ENCODE measurements at regions not wholly inside any gene's neighbourhood (a gene's known extent, or its start where the extent isn't known, plus 50 kb on each side); places are given as distances from the start of the nearest gene placed in this dataset.

GRCh38 chr6:95294043-95294442, 283.3 kb upstream of the MANEA start:
- H3K4ac ChIP-seq (ENCODE audit: low read length) = no peak overlapping the region
- no peak for DNase-seq (ENCODE audit: low spot score)
- H3K4me1 ChIP-seq (ENCODE audit: control insufficient read depth in 2 of 2, insufficient read depth in 1 of 2, low read depth in 1 of 2, low read length in 2 of 2) = no peaks in the 10 kb centered on the region
- no peaks in the 10 kb centered on the region for H3K36me3 ChIP-seq (replicated peaks in 1 of 2; ENCODE audit: control insufficient read depth in 2 of 2, insufficient read depth in 2 of 2, low read length in 2 of 2)
- no peak overlapping the region for H4K8ac ChIP-seq (ENCODE audit: low read depth, low read length)
- no CpG with 5 or more reads among the region's 2 CpGs for WGBS, 2 donors (ENCODE audit: extremely low coverage in 2 of 2, insufficient read length in 2 of 2, insufficient replicate concordance in 1 of 2)
- H2BK5ac ChIP-seq (ENCODE audit: low read length) = no peak overlapping the region
- no peak overlapping the region for H3K27ac ChIP-seq (replicated peaks; ENCODE audit: low read length)
- no peak overlapping the region for H2BK12ac ChIP-seq (ENCODE audit: low read length)
- H3K9me3 ChIP-seq (replicated peaks in 1 of 2; ENCODE audit: control insufficient read depth in 2 of 2, insufficient read depth in 1 of 2, low read depth in 1 of 2, low read length in 2 of 2) = no peaks in the 10 kb centered on the region
- peak overlapping the region; percentile 22 for H2AFZ ChIP-seq (ENCODE audit: low read length)
- no peak overlapping the region for H3K4me3 ChIP-seq (ENCODE audit: low read length in 2 of 2)
- no peak overlapping the region for H2BK120ac ChIP-seq (ENCODE audit: low read depth, low read length)
- no peak overlapping the region for H3K4me2 ChIP-seq (ENCODE audit: insufficient read depth, low read length, poor library complexity, severe bottlenecking)
- no peak overlapping the region for H3K14ac ChIP-seq (ENCODE audit: low read length)
- H3K27me3 ChIP-seq (ENCODE audit: control insufficient read depth in 3 of 3, insufficient read depth in 3 of 3, low read depth in 1 of 3, low read length in 3 of 3) = no peaks in the 10 kb centered on the region
- no peak overlapping the region for H4K91ac ChIP-seq (ENCODE audit: low read depth, low read length, poor library complexity)
- no peak overlapping the region for H3K18ac ChIP-seq (ENCODE audit: low read length)
- no peaks in the 10 kb centered on the region for H3K79me1 ChIP-seq (ENCODE audit: low read depth, low read length)
- no peak overlapping the region for H3K9ac ChIP-seq (ENCODE audit: low read depth, low read length, poor library complexity)
- H2BK15ac ChIP-seq (ENCODE audit: low read length) = no peak overlapping the region
- H2AK5ac ChIP-seq (ENCODE audit: low read depth, low read length) = no peak overlapping the region
- no peak overlapping the region for H3K23ac ChIP-seq (ENCODE audit: low read depth, low read length, poor library complexity)

- no peak overlapping the region for H2BK12ac ChIP-seq (ENCODE audit: low read length)
- H3K18ac ChIP-seq (ENCODE audit: low read length) = no peak overlapping the region
- no peak overlapping the region for H3K9ac ChIP-seq (ENCODE audit: low read depth, low read length, poor library complexity)
- no peaks in the 10 kb centered on the region for H3K27me3 ChIP-seq (ENCODE audit: control insufficient read depth in 3 of 3, insufficient read depth in 3 of 3, low read depth in 1 of 3, low read length in 3 of 3)
- H2BK5ac ChIP-seq (ENCODE audit: low read length) = no peak overlapping the region
- no peak for DNase-seq (ENCODE audit: low spot score)
- WGBS, 2 donors (ENCODE audit: extremely low coverage in 2 of 2, insufficient read length in 2 of 2, insufficient replicate concordance in 1 of 2) = no CpG with 5 or more reads among the region's 3 CpGs
- H4K8ac ChIP-seq (ENCODE audit: low read depth, low read length) = no peak overlapping the region
- H3K4ac ChIP-seq (ENCODE audit: low read length) = no peak overlapping the region
- no peaks in the 10 kb centered on the region for H3K36me3 ChIP-seq (replicated peaks in 1 of 2; ENCODE audit: control insufficient read depth in 2 of 2, insufficient read depth in 2 of 2, low read length in 2 of 2)
- peaks cover 0 to 4% of the 10 kb centered on the region in 2 donors for H3K4me1 ChIP-seq (ENCODE audit: control insufficient read depth in 2 of 2, insufficient read depth in 1 of 2, low read depth in 1 of 2, low read length in 2 of 2)
- H3K27ac ChIP-seq (replicated peaks; ENCODE audit: low read length) = no peak overlapping the region
- H2BK120ac ChIP-seq (ENCODE audit: low read depth, low read length) = no peak overlapping the region
- peak overlapping the region; percentile 41 for H2AFZ ChIP-seq (ENCODE audit: low read length)
- H3K79me1 ChIP-seq (ENCODE audit: low read depth, low read length) = no peaks in the 10 kb centered on the region
- H2AK5ac ChIP-seq (ENCODE audit: low read depth, low read length) = no peak overlapping the region
- no peak overlapping the region for H3K4me3 ChIP-seq (ENCODE audit: low read length in 2 of 2)
- H3K23ac ChIP-seq (ENCODE audit: low read depth, low read length, poor library complexity) = no peak overlapping the region
- H3K4me2 ChIP-seq (ENCODE audit: insufficient read depth, low read length, poor library complexity, severe bottlenecking) = no peak overlapping the region
- no peak overlapping the region for H4K91ac ChIP-seq (ENCODE audit: low read depth, low read length, poor library complexity)
- no peaks in the 10 kb centered on the region for H3K9me3 ChIP-seq (replicated peaks in 1 of 2; ENCODE audit: control insufficient read depth in 2 of 2, insufficient read depth in 1 of 2, low read depth in 1 of 2, low read length in 2 of 2)
- H3K14ac ChIP-seq (ENCODE audit: low read length) = no peak overlapping the region
- no peak overlapping the region for H2BK15ac ChIP-seq (ENCODE audit: low read length)
Observed at GRCh38 chr6:95309545-95309944, 267.8 kb upstream of the MANEA start.

GRCh38 chr6:95318137-95318536, 259.2 kb upstream of the MANEA start:
- H3K9ac ChIP-seq (ENCODE audit: low read depth, low read length, poor library complexity) = no peak overlapping the region
- H4K91ac ChIP-seq (ENCODE audit: low read depth, low read length, poor library complexity) = no peak overlapping the region
- H3K27ac ChIP-seq (replicated peaks; ENCODE audit: low read length) = no peak overlapping the region
- no peak overlapping the region for H2BK12ac ChIP-seq (ENCODE audit: low read length)
- WGBS, 2 donors (ENCODE audit: extremely low coverage in 2 of 2, insufficient read length in 2 of 2, insufficient replicate concordance in 1 of 2) = no CpG with 5 or more reads among the region's 1 CpG
- H2AFZ ChIP-seq (ENCODE audit: low read length) = no peak overlapping the region
- no peak overlapping the region for H2BK15ac ChIP-seq (ENCODE audit: low read length)
- no peaks in the 10 kb centered on the region for H3K79me1 ChIP-seq (ENCODE audit: low read depth, low read length)
- H3K27me3 ChIP-seq (ENCODE audit: control insufficient read depth in 3 of 3, insufficient read depth in 3 of 3, low read depth in 1 of 3, low read length in 3 of 3) = no peaks in the 10 kb centered on the region
- H3K4ac ChIP-seq (ENCODE audit: low read length) = no peak overlapping the region
- DNase-seq (ENCODE audit: low spot score) = no peak
- no peak overlapping the region for H3K18ac ChIP-seq (ENCODE audit: low read length)
- H3K36me3 ChIP-seq (replicated peaks in 1 of 2; ENCODE audit: control insufficient read depth in 2 of 2, insufficient read depth in 2 of 2, low read length in 2 of 2) = no peaks in the 10 kb centered on the region
- no peak overlapping the region for H3K4me2 ChIP-seq (ENCODE audit: insufficient read depth, low read length, poor library complexity, severe bottlenecking)
- no peaks in the 10 kb centered on the region for H3K4me1 ChIP-seq (ENCODE audit: control insufficient read depth in 2 of 2, insufficient read depth in 1 of 2, low read depth in 1 of 2, low read length in 2 of 2)
- H2BK5ac ChIP-seq (ENCODE audit: low read length) = no peak overlapping the region
- no peaks in the 10 kb centered on the region for H3K9me3 ChIP-seq (replicated peaks in 1 of 2; ENCODE audit: control insufficient read depth in 2 of 2, insufficient read depth in 1 of 2, low read depth in 1 of 2, low read length in 2 of 2)
- no peak overlapping the region for H3K14ac ChIP-seq (ENCODE audit: low read length)
- H3K4me3 ChIP-seq (ENCODE audit: low read length in 2 of 2) = no peak overlapping the region
- no peak overlapping the region for H3K23ac ChIP-seq (ENCODE audit: low read depth, low read length, poor library complexity)
- H2BK120ac ChIP-seq (ENCODE audit: low read depth, low read length) = no peak overlapping the region
- H2AK5ac ChIP-seq (ENCODE audit: low read depth, low read length) = no peak overlapping the region
- no peak overlapping the region for H4K8ac ChIP-seq (ENCODE audit: low read depth, low read length)

GRCh38 chr6:95321126-95321525, 256.2 kb upstream of the MANEA start:
- WGBS, 2 donors (ENCODE audit: extremely low coverage in 2 of 2, insufficient read length in 2 of 2, insufficient replicate concordance in 1 of 2) = no CpG with 5 or more reads among the region's 2 CpGs
- no peaks in the 10 kb centered on the region for H3K27me3 ChIP-seq (ENCODE audit: control insufficient read depth in 3 of 3, insufficient read depth in 3 of 3, low read depth in 1 of 3, low read length in 3 of 3)
- no peak overlapping the region for H3K4ac ChIP-seq (ENCODE audit: low read length)
- DNase-seq (ENCODE audit: low spot score) = no peak
- no peak overlapping the region for H2BK120ac ChIP-seq (ENCODE audit: low read depth, low read length)
- no peaks in the 10 kb centered on the region for H3K79me1 ChIP-seq (ENCODE audit: low read depth, low read length)
- H3K23ac ChIP-seq (ENCODE audit: low read depth, low read length, poor library complexity) = no peak overlapping the region
- no peak overlapping the region for H3K4me2 ChIP-seq (ENCODE audit: insufficient read depth, low read length, poor library complexity, severe bottlenecking)
- no peak overlapping the region for H3K27ac ChIP-seq (replicated peaks; ENCODE audit: low read length)
- no peak overlapping the region for H3K4me3 ChIP-seq (ENCODE audit: low read length in 2 of 2)
- no peak overlapping the region for H2AFZ ChIP-seq (ENCODE audit: low read length)
- H3K9ac ChIP-seq (ENCODE audit: low read depth, low read length, poor library complexity) = no peak overlapping the region
- H3K36me3 ChIP-seq (replicated peaks in 1 of 2; ENCODE audit: control insufficient read depth in 2 of 2, insufficient read depth in 2 of 2, low read length in 2 of 2) = no peaks in the 10 kb centered on the region
- no peak overlapping the region for H4K8ac ChIP-seq (ENCODE audit: low read depth, low read length)
- H4K91ac ChIP-seq (ENCODE audit: low read depth, low read length, poor library complexity) = no peak overlapping the region
- H3K9me3 ChIP-seq (replicated peaks in 1 of 2; ENCODE audit: control insufficient read depth in 2 of 2, insufficient read depth in 1 of 2, low read depth in 1 of 2, low read length in 2 of 2) = no peaks in the 10 kb centered on the region
- H2AK5ac ChIP-seq (ENCODE audit: low read depth, low read length) = no peak overlapping the region
- H3K14ac ChIP-seq (ENCODE audit: low read length) = no peak overlapping the region
- H2BK15ac ChIP-seq (ENCODE audit: low read length) = no peak overlapping the region
- no peak overlapping the region for H2BK12ac ChIP-seq (ENCODE audit: low read length)
- H2BK5ac ChIP-seq (ENCODE audit: low read length) = no peak overlapping the region
- H3K18ac ChIP-seq (ENCODE audit: low read length) = no peak overlapping the region
- H3K4me1 ChIP-seq (ENCODE audit: control insufficient read depth in 2 of 2, insufficient read depth in 1 of 2, low read depth in 1 of 2, low read length in 2 of 2) = no peaks in the 10 kb centered on the region
